ENCODE measurements at regions not wholly inside any gene's neighbourhood (a gene's known extent, or its start where the extent isn't known, plus 50 kb on each side); places are given as distances from the start of the nearest gene placed in this dataset.

DNA sequence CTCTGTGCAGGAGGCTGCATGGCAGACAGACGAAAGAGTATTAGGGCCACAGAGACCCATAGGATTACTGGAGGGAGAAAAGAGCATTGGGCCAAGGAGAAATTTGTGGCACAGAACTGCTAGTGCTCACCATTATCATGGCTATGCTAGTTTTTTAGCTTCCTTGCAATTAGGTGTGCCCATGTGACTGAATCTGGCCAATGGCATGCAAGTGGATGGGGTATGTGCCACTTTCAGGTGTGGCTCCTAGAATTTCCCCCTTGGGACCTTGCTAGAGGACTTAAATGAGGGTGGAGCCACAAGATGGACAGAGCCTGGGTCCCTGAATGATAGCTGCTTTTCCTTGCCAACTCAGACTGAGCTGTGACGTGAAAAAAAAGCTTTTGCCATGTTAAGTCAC, 73.9 kb upstream of the TENM4 start:
- Histone ChIP-seq H3K9me3 (replicated peaks; ENCODE audit: control insufficient read depth, insufficient read depth, low read length) (no peaks in the 10 kb centered on the region), H3K27me3 (ENCODE audit: control insufficient read depth in 2 of 2, insufficient read depth in 2 of 2, low read length in 2 of 2) (no peaks in the 10 kb centered on the region), H3K79me2 (ENCODE audit: control insufficient read depth, insufficient read depth, low read length) (no peaks in the 10 kb centered on the region), H3K27ac (ENCODE audit: insufficient read depth, low read depth, low read length) (no peak overlapping the region), H3K9ac (replicated peaks; ENCODE audit: extremely low read depth, insufficient read depth, low read length) (no peak overlapping the region), H3K36me3 (ENCODE audit: control insufficient read depth in 2 of 2, extremely low read depth in 1 of 2, insufficient read depth in 2 of 2, low read length in 2 of 2) (no peaks in the 10 kb centered on the region), H3K9me1 (replicated peaks; ENCODE audit: control insufficient read depth, extremely low read depth, insufficient read depth, low read length) (no peaks in the 10 kb centered on the region), H3K4me3 (replicated peaks in 1 of 3; ENCODE audit: insufficient read depth in 1 of 3, low read depth in 1 of 3, low read length in 3 of 3) (no peak overlapping the region), H3K4me1 (ENCODE audit: control insufficient read depth, extremely low read depth, insufficient read depth, low read length) (no peaks in the 10 kb centered on the region), H2AFZ (ENCODE audit: low read depth, low read length) (no peak overlapping the region), H3K4me2 (ENCODE audit: insufficient read depth, low read length) (no peak overlapping the region), H4K20me1 (replicated peaks; ENCODE audit: control insufficient read depth, extremely low read depth, insufficient read depth, low read length) (no peaks in the 10 kb centered on the region)
- intact Hi-C loops (cut with micrococcal nuclease) = no loop called here
- no TSS peak for BruUV-seq (replicated peaks)
- CTCF ChIA-PET = no interaction called here
- dilution Hi-C loops (cut with MboI; ENCODE audit: extremely low pct_ligation_motif_present, low sequenced_read_pairs) = no loop called here
- FAIRE-seq (no peak), DNase-seq (ENCODE audit: low read depth, low spot score) (no peak)
- POLR2A ChIA-PET = no interaction called here
- TF ChIP-seq MAX (IDR thresholded peaks at IDR 0.05; ENCODE audit: insufficient read depth, insufficient read length) = no peak
- no peak for TF ChIP-seq JUN (IDR thresholded peaks at IDR 0.05; ENCODE audit: borderline replicate concordance, insufficient read depth, insufficient read length, low read depth)
- no peak for TF ChIP-seq POLR2A (IDR thresholded peaks at IDR 0.05; ENCODE audit: low read depth, low read length)
- TF ChIP-seq EZH2 (IDR thresholded peaks at IDR 0.05; ENCODE audit: borderline replicate concordance, low read depth, low read length, severe bottlenecking) = no peak
- no peak for TF ChIP-seq MYC (IDR thresholded peaks at IDR 0.05; ENCODE audit: low read depth, low read length)
- TF ChIP-seq GATA2 (IDR thresholded peaks at IDR 0.05; ENCODE audit: insufficient read depth, insufficient read length, low read depth, low read length) = no peak
- no peak for TF ChIP-seq CTCF (IDR thresholded peaks at IDR 0.05; ENCODE audit: extremely low read depth in 1 of 2, insufficient read depth in 1 of 2, low read depth in 1 of 2, low read length in 2 of 2)
- no peak for TF ChIP-seq POLR2AphosphoS5 (IDR thresholded peaks at IDR 0.05; ENCODE audit: insufficient read depth, low read depth, low read length)
- no peak for TF ChIP-seq FOS (IDR thresholded peaks at IDR 0.05; ENCODE audit: borderline replicate concordance, insufficient read depth, low read length)
